Non-pigmented ciliary epithelial cell (primary cell): ENCODE measurements at regions not wholly inside any gene's neighbourhood (a gene's known extent, or its start where the extent isn't known, plus 50 kb on each side); places are given as distances from the start of the nearest gene placed in this dataset.
"Not testable (repeated sequence)": the region's sequence is repeated elsewhere in the genome, so short reads cannot be mapped to it uniquely, and the experiment has no call there.

Experiments
- DNase-seq: peaks from one replicate; pipeline ENCODE4 v3.0.0-alpha.2; 2010; ENCODE audit warnings: low read depth

GRCh38 chr4:181870326-181870725, 372.9 kb upstream of the TENM3 start:
- DNase-seq, result no peak

GRCh38 chr4:181874602-181875001, 368.6 kb upstream of the TENM3 start:
- DNase-seq, result no peak

- no peak for DNase-seq
Observed at GRCh38 chr4:181877329-181877848, 365.8 kb upstream of the TENM3 start.

- no peak for DNase-seq
Observed at GRCh38 chr4:181890031-181890430, 353.2 kb upstream of the TENM3 start.

GRCh38 chr4:181890911-181891310, 352.3 kb upstream of the TENM3 start:
- no peak for DNase-seq

- DNase-seq, result no peak
Observed at GRCh38 chr4:181896614-181897013, 346.6 kb upstream of the TENM3 start.

GRCh38 chr4:181897935-181898334, 345.3 kb upstream of the TENM3 start:
- no peak for DNase-seq

GRCh38 chr4:181902404-181902803, 340.8 kb upstream of the TENM3 start:
- DNase-seq, result not testable (repeated sequence)

- DNase-seq, result no peak
Observed at GRCh38 chr4:181905708-181906107, 337.5 kb upstream of the TENM3 start.

GRCh38 chr4:181908168-181908567, 335.0 kb upstream of the TENM3 start:
- DNase-seq, result no peak

- DNase-seq, result peak; percentile 79
Observed at GRCh38 chr4:181909368-181909767, 333.8 kb upstream of the TENM3 start.

- DNase-seq, result peak; percentile 19
Observed at GRCh38 chr4:181911420-181911819, 331.8 kb upstream of the TENM3 start.

- DNase-seq, result no peak
Observed at GRCh38 chr4:181933471-181933870, 309.7 kb upstream of the TENM3 start.

- DNase-seq, result no peak
Observed at GRCh38 chr4:181938631-181939030, 304.6 kb upstream of the TENM3 start.

- DNase-seq, result no peak
Observed at GRCh38 chr4:181939199-181939945, 303.8 kb upstream of the TENM3 start.

GRCh38 chr4:181944527-181944926, 298.7 kb upstream of the TENM3 start:
- DNase-seq, result no peak

GRCh38 chr4:181946902-181947301, 296.3 kb upstream of the TENM3 start:
- no peak for DNase-seq

GRCh38 chr4:181948839-181949382, 294.3 kb upstream of the TENM3 start:
- DNase-seq, result no peak

- no peak for DNase-seq
Observed at GRCh38 chr4:181949704-181950312, 293.4 kb upstream of the TENM3 start.

- no peak for DNase-seq
Observed at GRCh38 chr4:181950372-181951127, 292.7 kb upstream of the TENM3 start.

- DNase-seq, result no peak
Observed at GRCh38 chr4:181951265-181951664, 291.9 kb upstream of the TENM3 start.

GRCh38 chr4:181952478-181952877, 290.7 kb upstream of the TENM3 start:
- peak; percentile 88 for DNase-seq

- no peak for DNase-seq
Observed at GRCh38 chr4:181956512-181956911, 286.7 kb upstream of the TENM3 start.
